ENCODE measurements at regions not wholly inside any gene's neighbourhood (a gene's known extent, or its start where the extent isn't known, plus 50 kb on each side); places are given as distances from the start of the nearest gene placed in this dataset.

DNA sequence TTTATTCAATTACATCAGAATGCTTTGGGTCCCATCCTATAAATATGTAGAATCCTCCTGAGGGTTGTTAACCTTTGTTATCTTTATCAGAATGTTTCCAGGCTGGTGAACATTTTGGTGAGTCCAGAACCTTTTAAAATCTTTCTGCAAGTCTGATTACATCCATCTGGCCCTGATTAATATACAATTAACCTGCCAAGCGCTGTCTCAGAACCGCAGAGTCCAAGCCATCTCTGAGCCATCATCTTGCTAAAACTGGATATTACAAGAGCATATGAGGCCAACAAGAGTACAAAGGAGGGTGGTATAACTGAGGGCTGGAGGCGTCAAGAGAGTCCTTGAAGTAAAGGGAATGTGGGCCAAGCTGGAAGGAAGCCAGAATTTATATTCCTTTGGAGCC, 88.6 kb upstream of the ZC3H11B start:
- TF ChIP-seq POLR2A (IDR thresholded peaks at IDR 0.05; ENCODE audit: low read depth) (no peak), EP300 (IDR thresholded peaks at IDR 0.05) (no peak), POLR2AphosphoS5 (IDR thresholded peaks at IDR 0.05) (no peak)
- TF ChIP-seq, protein P1, sequence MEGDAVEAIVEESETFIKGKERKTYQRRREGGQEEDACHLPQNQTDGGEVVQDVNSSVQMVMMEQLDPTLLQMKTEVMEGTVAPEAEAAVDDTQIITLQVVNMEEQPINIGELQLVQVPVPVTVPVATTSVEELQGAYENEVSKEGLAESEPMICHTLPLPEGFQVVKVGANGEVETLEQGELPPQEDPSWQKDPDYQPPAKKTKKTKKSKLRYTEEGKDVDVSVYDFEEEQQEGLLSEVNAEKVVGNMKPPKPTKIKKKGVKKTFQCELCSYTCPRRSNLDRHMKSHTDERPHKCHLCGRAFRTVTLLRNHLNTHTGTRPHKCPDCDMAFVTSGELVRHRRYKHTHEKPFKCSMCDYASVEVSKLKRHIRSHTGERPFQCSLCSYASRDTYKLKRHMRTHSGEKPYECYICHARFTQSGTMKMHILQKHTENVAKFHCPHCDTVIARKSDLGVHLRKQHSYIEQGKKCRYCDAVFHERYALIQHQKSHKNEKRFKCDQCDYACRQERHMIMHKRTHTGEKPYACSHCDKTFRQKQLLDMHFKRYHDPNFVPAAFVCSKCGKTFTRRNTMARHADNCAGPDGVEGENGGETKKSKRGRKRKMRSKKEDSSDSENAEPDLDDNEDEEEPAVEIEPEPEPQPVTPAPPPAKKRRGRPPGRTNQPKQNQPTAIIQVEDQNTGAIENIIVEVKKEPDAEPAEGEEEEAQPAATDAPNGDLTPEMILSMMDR (IDR thresholded peaks at IDR 0.05), result no peak

Measured in esophagus muscularis mucosa (tissue), 4 donors.